Neural cell (in vitro differentiated cells): ENCODE measurements at regions not wholly inside any gene's neighbourhood (a gene's known extent, or its start where the extent isn't known, plus 50 kb on each side); places are given as distances from the start of the nearest gene placed in this dataset.

Experiments used
- H2AFZ ChIP-seq: fragments of 200-600, 300-800 bp; sonication (generic), shearing (Covaris generic); 2 replicates; pipeline ENCODE4 v1.6.0; 2014; ENCODE audit warnings: low read depth, mild to moderate bottlenecking, antibody characterized with exemption, low read length, moderate library complexity
- H3F3A ChIP-seq: fragments of 200-600 bp; shearing (Covaris generic); 2 replicates; pipeline ENCODE4 v1.6.1; 2016; ENCODE audit warnings: mild to moderate bottlenecking, moderate library complexity, mixed read lengths, antibody characterized with exemption, low read length; ENCODE audit not compliant: insufficient read depth, poor library complexity, severe bottlenecking
- H3K27ac ChIP-seq: fragments of 200-600, 300-800 bp; sonication (generic), shearing (Covaris generic); 2 replicates; pipeline ENCODE4 v1.5.1; 2014; ENCODE audit warnings: mild to moderate bottlenecking, low read length, moderate library complexity
- H3K27me3 ChIP-seq: fragments of 300-800, 200-600 bp; sonication (generic), shearing (Covaris generic); 2 replicates; pipeline ENCODE4 v1.6.0; 2014; ENCODE audit warnings: mild to moderate bottlenecking, low read depth, low read length, moderate library complexity; ENCODE audit not compliant: insufficient read depth
- H3K36me3 ChIP-seq: fragments of 300-800, 200-600 bp; sonication (generic), shearing (Covaris generic); 2 replicates; pipeline ENCODE4 v1.5.1; 2014; ENCODE audit warnings: mild to moderate bottlenecking, antibody characterized with exemption, low read length, moderate library complexity; ENCODE audit not compliant: insufficient read depth
- H3K4me2 ChIP-seq: fragments of 300-800, 200-600 bp; sonication (generic), shearing (Covaris generic); 2 replicates; pipeline ENCODE4 v1.6.0; 2014; ENCODE audit warnings: mild to moderate bottlenecking, low read length
- H3K4me3 ChIP-seq: fragments of 300-800, 200-600 bp; sonication (generic), shearing (Covaris generic); 2 replicates; pipeline ENCODE4 v1.5.1; 2014; ENCODE audit warnings: mild to moderate bottlenecking, low read length, moderate library complexity
- H3K79me2 ChIP-seq: fragments of 200-600 bp; shearing (Covaris generic); replicated peaks from 2 replicates; pipeline ENCODE4 v1.6.0; 2014; ENCODE audit warnings: mild to moderate bottlenecking, low read length, moderate library complexity; ENCODE audit not compliant: insufficient read depth
- H3K9ac ChIP-seq: fragments of 300-800, 200-600 bp; sonication (generic), shearing (Covaris generic); 2 replicates; pipeline ENCODE4 v1.6.1; 2016; ENCODE audit warnings: mild to moderate bottlenecking, low read length, mixed read lengths
- H3K9me2 ChIP-seq: fragments of 200-600 bp; shearing (Covaris generic); 2 replicates; pipeline ENCODE4 v1.6.1; 2016; ENCODE audit warnings: mild to moderate bottlenecking, low read length, mixed read lengths; ENCODE audit not compliant: insufficient read depth
- H3K9me3 ChIP-seq: fragments of 200-600, 300-800 bp; sonication (generic), shearing (Covaris generic); 2 replicates; pipeline ENCODE4 v1.6.1; 2016; ENCODE audit warnings: mild to moderate bottlenecking, mixed run types, low read length, moderate library complexity, mixed read lengths
- H4K20me1 ChIP-seq: fragments of 200-600 bp; shearing (Covaris generic); 2 replicates; pipeline ENCODE4 v1.6.1; 2016; ENCODE audit warnings: mild to moderate bottlenecking, mixed run types; ENCODE audit not compliant: insufficient read depth
- CTCF ChIP-seq: fragments of 450-650 bp; IDR thresholded peaks from 2 replicates; pipeline ENCODE4 v1.5.1; 2014; ENCODE audit warnings: antibody characterized with exemption, mild to moderate bottlenecking, moderate library complexity; ENCODE audit not compliant: poor library complexity, severe bottlenecking
- EP300 ChIP-seq: fragments of 450-650 bp; conservative IDR thresholded peaks from 2 replicates; pipeline ENCODE4 v1.6.1; 2014; ENCODE audit warnings: antibody characterized with exemption, mild to moderate bottlenecking, moderate library complexity; ENCODE audit not compliant: poor library complexity, severe bottlenecking
- EZH2 ChIP-seq: fragments of 200-600, 300-800 bp; shearing (Covaris generic), sonication (generic); IDR thresholded peaks from 2 replicates; pipeline ENCODE4 v1.6.1; 2014; ENCODE audit warnings: antibody characterized with exemption, low read length, borderline replicate concordance, mild to moderate bottlenecking; ENCODE audit not compliant: insufficient read depth, poor library complexity, severe bottlenecking
- MXI1 ChIP-seq: fragments of 450-650 bp; conservative IDR thresholded peaks from 2 replicates; pipeline ENCODE4 v1.6.1; 2014; ENCODE audit warnings: antibody characterized with exemption, mild to moderate bottlenecking; ENCODE audit not compliant: poor library complexity, severe bottlenecking
- POLR2AphosphoS5 ChIP-seq: IDR thresholded peaks from 2 replicates; pipeline ENCODE4 v1.6.1; 2012
- RAD21 ChIP-seq: fragments of 450-650 bp; conservative IDR thresholded peaks from 2 replicates; pipeline ENCODE4 v1.6.1; 2014; ENCODE audit warnings: antibody characterized with exemption, mild to moderate bottlenecking, moderate library complexity
- SMC3 ChIP-seq: fragments of 450-650 bp; conservative IDR thresholded peaks from 2 replicates; pipeline ENCODE4 v1.6.1; 2014; ENCODE audit warnings: antibody characterized with exemption, mild to moderate bottlenecking, moderate library complexity; ENCODE audit not compliant: poor library complexity
- TAF1 ChIP-seq: IDR thresholded peaks from 2 replicates; pipeline ENCODE4 v1.6.1; 2012; ENCODE audit warnings: low read depth
- TF ChIP-seq, protein P1 (sequence below): IDR thresholded peaks from 2 replicates; pipeline ENCODE4 v1.6.1; 2012; ENCODE audit warnings: borderline replicate concordance

DNA sequence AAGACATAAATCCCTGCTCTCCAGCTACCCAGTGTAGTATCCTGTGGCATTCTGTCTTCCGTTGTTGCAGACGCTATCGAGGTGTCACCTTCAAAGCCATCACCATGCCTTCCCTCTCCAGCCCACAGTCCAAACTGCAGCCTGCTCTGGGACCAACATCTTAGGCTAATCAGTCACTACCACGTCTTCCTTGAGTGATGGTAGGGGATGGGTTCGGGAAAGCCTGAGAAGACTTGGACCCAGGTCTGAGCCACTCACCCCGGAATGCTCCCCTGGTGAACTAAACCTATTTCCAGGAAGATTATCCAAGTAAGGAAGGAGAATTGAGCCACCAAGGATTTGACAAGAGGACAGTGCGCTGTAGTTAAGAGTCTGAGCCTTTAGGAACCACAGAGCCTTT lies 52.9 kb upstream of the IRX1 start:
- H3K27ac ChIP-seq = no peak overlapping the region
- no peak overlapping the region for H2AFZ ChIP-seq
- no peaks in the 10 kb centered on the region for H3K27me3 ChIP-seq
- no peaks in the 10 kb centered on the region for H3K79me2 ChIP-seq
- H4K20me1 ChIP-seq = no peaks in the 10 kb centered on the region
- H3K9ac ChIP-seq = no peak overlapping the region
- no peaks in the 10 kb centered on the region for H3K9me2 ChIP-seq
- no peaks in the 10 kb centered on the region for H3F3A ChIP-seq
- no peaks in the 10 kb centered on the region for H3K36me3 ChIP-seq
- TF ChIP-seq MXI1 = no peak
- TF ChIP-seq TAF1 = no peak
- no peak for TF ChIP-seq RAD21
- no peak for TF ChIP-seq EZH2
- TF ChIP-seq, protein P1, sequence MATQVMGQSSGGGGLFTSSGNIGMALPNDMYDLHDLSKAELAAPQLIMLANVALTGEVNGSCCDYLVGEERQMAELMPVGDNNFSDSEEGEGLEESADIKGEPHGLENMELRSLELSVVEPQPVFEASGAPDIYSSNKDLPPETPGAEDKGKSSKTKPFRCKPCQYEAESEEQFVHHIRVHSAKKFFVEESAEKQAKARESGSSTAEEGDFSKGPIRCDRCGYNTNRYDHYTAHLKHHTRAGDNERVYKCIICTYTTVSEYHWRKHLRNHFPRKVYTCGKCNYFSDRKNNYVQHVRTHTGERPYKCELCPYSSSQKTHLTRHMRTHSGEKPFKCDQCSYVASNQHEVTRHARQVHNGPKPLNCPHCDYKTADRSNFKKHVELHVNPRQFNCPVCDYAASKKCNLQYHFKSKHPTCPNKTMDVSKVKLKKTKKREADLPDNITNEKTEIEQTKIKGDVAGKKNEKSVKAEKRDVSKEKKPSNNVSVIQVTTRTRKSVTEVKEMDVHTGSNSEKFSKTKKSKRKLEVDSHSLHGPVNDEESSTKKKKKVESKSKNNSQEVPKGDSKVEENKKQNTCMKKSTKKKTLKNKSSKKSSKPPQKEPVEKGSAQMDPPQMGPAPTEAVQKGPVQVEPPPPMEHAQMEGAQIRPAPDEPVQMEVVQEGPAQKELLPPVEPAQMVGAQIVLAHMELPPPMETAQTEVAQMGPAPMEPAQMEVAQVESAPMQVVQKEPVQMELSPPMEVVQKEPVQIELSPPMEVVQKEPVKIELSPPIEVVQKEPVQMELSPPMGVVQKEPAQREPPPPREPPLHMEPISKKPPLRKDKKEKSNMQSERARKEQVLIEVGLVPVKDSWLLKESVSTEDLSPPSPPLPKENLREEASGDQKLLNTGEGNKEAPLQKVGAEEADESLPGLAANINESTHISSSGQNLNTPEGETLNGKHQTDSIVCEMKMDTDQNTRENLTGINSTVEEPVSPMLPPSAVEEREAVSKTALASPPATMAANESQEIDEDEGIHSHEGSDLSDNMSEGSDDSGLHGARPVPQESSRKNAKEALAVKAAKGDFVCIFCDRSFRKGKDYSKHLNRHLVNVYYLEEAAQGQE = no peak
- no peak for TF ChIP-seq SMC3
- TF ChIP-seq POLR2AphosphoS5 = no peak
- no peak for TF ChIP-seq CTCF
- TF ChIP-seq EP300 = no peak
- H3K4me2 ChIP-seq = no peak overlapping the region
- H3K9me3 ChIP-seq = no peaks in the 10 kb centered on the region
- no peak overlapping the region for H3K4me3 ChIP-seq

GRCh38 chr5:3542158-3542557 lies 53.5 kb upstream of the IRX1 start:
- Histone ChIP-seq H2AFZ (no peak overlapping the region), H3K4me2 (no peak overlapping the region), H3K79me2 (no peaks in the 10 kb centered on the region), H3K9me3 (no peaks in the 10 kb centered on the region), H3F3A (no peaks in the 10 kb centered on the region), H3K36me3 (no peaks in the 10 kb centered on the region), H4K20me1 (no peaks in the 10 kb centered on the region), H3K9me2 (no peaks in the 10 kb centered on the region), H3K4me3 (no peak overlapping the region), H3K9ac (no peak overlapping the region), H3K27me3 (no peaks in the 10 kb centered on the region), H3K27ac (no peak overlapping the region)
- TF ChIP-seq, protein P1 = no peak
- TF ChIP-seq CTCF (no peak), RAD21 (no peak), EZH2 (no peak), POLR2AphosphoS5 (no peak), MXI1 (no peak), TAF1 (no peak), SMC3 (no peak), EP300 (no peak)
